ENCODE measurements at regions not wholly inside any gene's neighbourhood (a gene's known extent, or its start where the extent isn't known, plus 50 kb on each side); places are given as distances from the start of the nearest gene placed in this dataset.
A peak's percentile ranks its signal among the peaks of the same experiment; 100 is the strongest.
"Not testable (repeated sequence)": the region's sequence is repeated elsewhere in the genome, so short reads cannot be mapped to it uniquely, and the experiment has no call there.

- no peak for DNase-seq
- no peak overlapping the region for H3K4me3 ChIP-seq
- no peaks in the 10 kb centered on the region for H3K27me3 ChIP-seq (replicated peaks in 1 of 7)
- TF ChIP-seq POLR2A (IDR thresholded peaks at IDR 0.05) (no peak), CTCF (IDR thresholded peaks at IDR 0.05 in 8 of 11, conservative IDR thresholded peaks at IDR 0.05 in 3 of 11) (no peak), POLR2AphosphoS5 (IDR thresholded peaks at IDR 0.05) (no peak)
- WGBS, 5 donors = 72 to 82% (median 82%) methylated on average over 6 of the region's 6 CpGs
- H3K36me3 ChIP-seq = no peaks in the 10 kb centered on the region
- intact Hi-C loops (cut with DNase I; ENCODE audit: low total_unique reads) = no loop called here
- H3K9me3 ChIP-seq = peaks cover 0 to under 1% (median 0%) of the 10 kb centered on the region in 8 donors
- H3K4me1 ChIP-seq = peaks cover 0 to 69% (median 32%) of the 10 kb centered on the region in 6 donors
- no peak overlapping the region for H3K27ac ChIP-seq
Measured at GRCh38 chr12:92062539-92063493, 82.8 kb downstream of the BTG1 start.

- Histone ChIP-seq H3K36me3 (no peaks in the 10 kb centered on the region), H3K27me3 (replicated peaks in 1 of 7) (no peaks in the 10 kb centered on the region), H3K27ac (no peak overlapping the region), H3K4me1 (peaks cover 0 to 69% (median 32%) of the 10 kb centered on the region in 6 donors), H3K4me3 (no peak overlapping the region), H3K9me3 (peaks cover 0 to 10% (median 7%) of the 10 kb centered on the region in 8 donors)
- no peak for DNase-seq
- intact Hi-C loops (cut with DNase I; ENCODE audit: low total_unique reads) = no loop called here
- no peak for TF ChIP-seq POLR2A (IDR thresholded peaks at IDR 0.05)
- no peak for TF ChIP-seq POLR2AphosphoS5 (IDR thresholded peaks at IDR 0.05)
- no peak for TF ChIP-seq CTCF (IDR thresholded peaks at IDR 0.05 in 8 of 11, conservative IDR thresholded peaks at IDR 0.05 in 3 of 11)
Measured at GRCh38 chr12:92061061-92061460, 84.6 kb downstream of the BTG1 start.

GRCh38 chr12:92059960-92060359 is 85.7 kb downstream of the BTG1 start:
- 42 to 62% (median 48%) methylated on average over 2 of the region's 2 CpGs for WGBS, 5 donors
- Histone ChIP-seq H3K27me3 (replicated peaks in 1 of 7) (no peaks in the 10 kb centered on the region), H3K27ac (peak overlapping the region in 3 of 8 donors; percentile 3 to 51 (median 45)), H3K36me3 (no peaks in the 10 kb centered on the region), H3K4me3 (no peak overlapping the region), H3K4me1 (peaks cover 0 to 62% (median 28%) of the 10 kb centered on the region in 6 donors), H3K9me3 (peaks cover 0 to 10% (median 7%) of the 10 kb centered on the region in 8 donors)
- no peak for DNase-seq
- intact Hi-C loops (cut with DNase I; ENCODE audit: low total_unique reads) = no loop called here
- no peak for TF ChIP-seq CTCF (IDR thresholded peaks at IDR 0.05 in 8 of 11, conservative IDR thresholded peaks at IDR 0.05 in 3 of 11)

GRCh38 chr12:92058664-92059063 is 87.0 kb downstream of the BTG1 start:
- Histone ChIP-seq H3K36me3 (no peaks in the 10 kb centered on the region), H3K9me3 (peaks cover 0 to 10% (median 7%) of the 10 kb centered on the region in 8 donors), H3K4me3 (no peak overlapping the region), H3K27ac (peak overlapping the region in 4 of 8 donors; percentile 13 to 51 (median 42)), H3K27me3 (replicated peaks in 1 of 7) (no peaks in the 10 kb centered on the region), H3K4me1 (peaks cover 0 to 55% (median 26%) of the 10 kb centered on the region in 6 donors)
- intact Hi-C loops (cut with DNase I; ENCODE audit: low total_unique reads) = no loop called here
- 75 to 95% (median 90%) methylated on average over 1 of the region's 1 CpG for WGBS, 5 donors
- no peak for TF ChIP-seq POLR2AphosphoS5 (IDR thresholded peaks at IDR 0.05)
- TF ChIP-seq CTCF (IDR thresholded peaks at IDR 0.05 in 8 of 11, conservative IDR thresholded peaks at IDR 0.05 in 3 of 11) = no peak
- TF ChIP-seq POLR2A (IDR thresholded peaks at IDR 0.05) = no peak
- no peak for DNase-seq

DNA sequence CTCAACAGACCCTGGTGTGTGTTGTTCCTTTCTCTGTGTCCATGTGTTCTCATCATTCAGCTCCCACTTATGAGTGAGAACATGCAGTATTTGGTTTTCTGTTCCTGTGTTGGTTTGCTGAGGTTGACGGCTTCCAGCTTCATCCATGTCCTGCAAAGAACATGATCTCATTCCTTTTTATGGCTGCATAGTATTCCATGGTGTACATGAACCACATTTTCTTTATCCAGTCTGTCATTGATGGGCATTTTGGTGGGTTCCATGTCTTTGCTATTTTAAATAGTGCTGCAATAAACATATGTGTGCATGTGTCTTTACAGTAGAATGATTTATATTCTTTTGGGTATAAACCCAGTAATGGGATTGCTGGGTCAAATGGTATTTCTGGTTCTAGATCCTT is 88.9 kb downstream of the BTG1 start:
- H3K27me3 ChIP-seq (replicated peaks in 1 of 7); H3K4me3 ChIP-seq; intact Hi-C loops (cut with DNase I; ENCODE audit: low total_unique reads); DNase-seq; H3K36me3 ChIP-seq; H3K27ac ChIP-seq: not testable (repeated sequence)
- Histone ChIP-seq H3K4me1 (peaks cover 0 to 38% (median 19%) of the 10 kb centered on the region in 6 donors), H3K9me3 (peaks cover 0 to 10% (median 7%) of the 10 kb centered on the region in 8 donors)
- WGBS, 5 donors = 87 to 100% (median 96%) methylated on average over 1 of the region's 1 CpG
